Naive thymus-derived CD8-positive, alpha-beta T cell (primary cell): ENCODE measurements at regions not wholly inside any gene's neighbourhood (a gene's known extent, or its start where the extent isn't known, plus 50 kb on each side); places are given as distances from the start of the nearest gene placed in this dataset.

Experiments
- ATAC-seq, 2 donors: fragments of 150-1000 bp; cut with Tn5 transposase in 1 of 2; sonication (Bioruptor Pico), chemical (Tn5 transposase) in 1 of 2; 1 replicate in 1 of 2; 2 replicates in 1 of 2; pipeline ENCODE4 v1.10.0; 2021; ENCODE audit warnings: mild to moderate bottlenecking in 2 of 2, moderate library complexity in 2 of 2
- POLR2A ChIA-PET: fragments of 350-600 bp; sonication (Branson Sonifier 250); formaldehyde crosslinking; loops from one replicate; lab custom pipeline; 2021; ENCODE audit warnings: antibody characterized with exemption; lab: Charles Lee
- DNase-seq, 10 donors: peaks; one replicate each; pipeline versions ENCODE4 v3.0.0 to v3.0.0-alpha.2; 2020 to 2022
- H3K27ac Mint-ChIP-seq, 10 donors: one replicate each; pipeline ENCODE4 v1.8.0; 2020 to 2022; ENCODE audit warnings: mild to moderate bottlenecking in 10 of 10, mixed read lengths in 10 of 10, moderate library complexity in 4 of 10, inconsistent platforms in 1 of 10
- H3K27me3 Mint-ChIP-seq, 5 donors: one replicate each; pipeline ENCODE4 v1.8.0; 2021 to 2022; ENCODE audit warnings: mixed read lengths in 5 of 5
- H3K36me3 Mint-ChIP-seq, 3 donors: one replicate each; pipeline ENCODE4 v1.8.0; 2020 to 2022; ENCODE audit warnings: mixed read lengths in 3 of 3, mild to moderate bottlenecking in 2 of 3, inconsistent platforms in 1 of 3
- H3K4me1 Mint-ChIP-seq, 4 donors: one replicate each; pipeline ENCODE4 v1.8.0; 2021 to 2022; ENCODE audit warnings: mixed read lengths in 4 of 4
- H3K4me3 Mint-ChIP-seq, 10 donors: one replicate each; pipeline ENCODE4 v1.8.0; 2020 to 2022; ENCODE audit warnings: mild to moderate bottlenecking in 10 of 10, mixed read lengths in 10 of 10, moderate library complexity in 6 of 10, inconsistent platforms in 1 of 10
- H3K9me3 Mint-ChIP-seq, 9 donors: one replicate each; pipeline ENCODE4 v1.8.0; 2020 to 2022; ENCODE audit warnings: mixed read lengths in 9 of 9, mild to moderate bottlenecking in 3 of 9, inconsistent platforms in 1 of 9, moderate library complexity in 1 of 9

- Mint-ChIP-seq H3K27ac (no peak overlapping the region), H3K4me1 (peaks cover 0 to 10% (median 0%) of the 10 kb centered on the region in 4 donors), H3K27me3 (no peaks in the 10 kb centered on the region), H3K4me3 (no peak overlapping the region), H3K36me3 (no peaks in the 10 kb centered on the region), H3K9me3 (peaks cover 0 to 25% (median 7%) of the 10 kb centered on the region in 9 donors)
- no peak for ATAC-seq
- POLR2A ChIA-PET, result no interaction called here
- no peak for DNase-seq
These were observed 136.8 kb downstream of the BASP1 start for GRCh38 chr5:17354265-17354664.

GRCh38 chr5:17355586-17356346 is 138.3 kb downstream of the BASP1 start:
- H3K4me1 Mint-ChIP-seq, result peaks cover 0 to 10% (median 0%) of the 10 kb centered on the region in 4 donors
- no peak for ATAC-seq
- H3K4me3 Mint-ChIP-seq, result no peak overlapping the region
- no peaks in the 10 kb centered on the region for H3K36me3 Mint-ChIP-seq
- no peaks in the 10 kb centered on the region for H3K27me3 Mint-ChIP-seq
- DNase-seq, result no peak
- no peak overlapping the region for H3K27ac Mint-ChIP-seq
- POLR2A ChIA-PET, result no interaction called here
- peaks cover 0 to 25% (median 7%) of the 10 kb centered on the region in 9 donors for H3K9me3 Mint-ChIP-seq

- ATAC-seq, result no peak
- no peak for DNase-seq
These were observed 139.1 kb downstream of the BASP1 start for GRCh38 chr5:17356551-17356950.

GRCh38 chr5:17357504-17357903 is 140.1 kb downstream of the BASP1 start:
- H3K36me3 Mint-ChIP-seq, result no peaks in the 10 kb centered on the region
- DNase-seq (no peak), ATAC-seq (no peak)
- POLR2A ChIA-PET, result no interaction called here
- peaks cover 0 to 28% (median 6%) of the 10 kb centered on the region in 9 donors for H3K9me3 Mint-ChIP-seq
- no peak overlapping the region for H3K27ac Mint-ChIP-seq
- H3K27me3 Mint-ChIP-seq, result no peaks in the 10 kb centered on the region
- no peak overlapping the region for H3K4me3 Mint-ChIP-seq
- peaks cover 0 to 10% (median 0%) of the 10 kb centered on the region in 4 donors for H3K4me1 Mint-ChIP-seq

More at GRCh38 chr5:17356551-17356950, 139.1 kb downstream of the BASP1 start:
- POLR2A ChIA-PET, result no interaction called here
- H3K4me3 Mint-ChIP-seq, result no peak overlapping the region
- no peaks in the 10 kb centered on the region for H3K27me3 Mint-ChIP-seq
- no peak overlapping the region for H3K27ac Mint-ChIP-seq
- peaks cover 0 to 27% (median 8%) of the 10 kb centered on the region in 9 donors for H3K9me3 Mint-ChIP-seq
- H3K4me1 Mint-ChIP-seq, result peaks cover 0 to 10% (median 0%) of the 10 kb centered on the region in 4 donors
- no peaks in the 10 kb centered on the region for H3K36me3 Mint-ChIP-seq

GRCh38 chr5:17358031-17358430 is 140.0 kb upstream of the TAF11L2 start:
- POLR2A ChIA-PET, result no interaction called here
- DNase-seq (no peak), ATAC-seq (no peak)
- Mint-ChIP-seq H3K4me3 (no peak overlapping the region), H3K9me3 (peaks cover 0 to 28% (median 7%) of the 10 kb centered on the region in 9 donors), H3K36me3 (no peaks in the 10 kb centered on the region), H3K4me1 (peaks cover 0 to 10% (median 0%) of the 10 kb centered on the region in 4 donors), H3K27me3 (no peaks in the 10 kb centered on the region), H3K27ac (no peak overlapping the region)

GRCh38 chr5:17359451-17360011 is 138.5 kb upstream of the TAF11L2 start:
- no peak for ATAC-seq
- no peak for DNase-seq
- Mint-ChIP-seq H3K4me1 (peaks cover 0 to 10% (median 0%) of the 10 kb centered on the region in 4 donors), H3K4me3 (no peak overlapping the region), H3K27ac (no peak overlapping the region), H3K9me3 (peaks cover 0 to 24% (median 7%) of the 10 kb centered on the region in 9 donors), H3K27me3 (no peaks in the 10 kb centered on the region), H3K36me3 (no peaks in the 10 kb centered on the region)
- POLR2A ChIA-PET, result no interaction called here

- no peak for ATAC-seq
- H3K4me3 Mint-ChIP-seq, result no peak overlapping the region
- no peak for DNase-seq
- no peaks in the 10 kb centered on the region for H3K36me3 Mint-ChIP-seq
- H3K27me3 Mint-ChIP-seq, result no peaks in the 10 kb centered on the region
- peaks cover 0 to 21% (median 6%) of the 10 kb centered on the region in 9 donors for H3K9me3 Mint-ChIP-seq
- H3K4me1 Mint-ChIP-seq, result peaks cover 0 to 5% (median 0%) of the 10 kb centered on the region in 4 donors
- H3K27ac Mint-ChIP-seq, result no peak overlapping the region
- POLR2A ChIA-PET, result no interaction called here
These were observed 137.2 kb upstream of the TAF11L2 start for GRCh38 chr5:17360879-17361278.

- peaks cover 0 to 2% (median 0%) of the 10 kb centered on the region in 4 donors for H3K4me1 Mint-ChIP-seq
- no peak overlapping the region for H3K27ac Mint-ChIP-seq
- H3K27me3 Mint-ChIP-seq, result no peaks in the 10 kb centered on the region
- peaks cover 0 to 19% (median 4%) of the 10 kb centered on the region in 9 donors for H3K9me3 Mint-ChIP-seq
- H3K36me3 Mint-ChIP-seq, result no peaks in the 10 kb centered on the region
- no peak for DNase-seq
- ATAC-seq, result no peak
- H3K4me3 Mint-ChIP-seq, result no peak overlapping the region
- POLR2A ChIA-PET, result no interaction called here
These were observed 136.7 kb upstream of the TAF11L2 start for GRCh38 chr5:17361331-17361730.

- no peaks in the 10 kb centered on the region for H3K27me3 Mint-ChIP-seq
- no peak overlapping the region for H3K4me3 Mint-ChIP-seq
- peaks cover 0 to 8% (median 1%) of the 10 kb centered on the region in 9 donors for H3K9me3 Mint-ChIP-seq
- no peak overlapping the region for H3K27ac Mint-ChIP-seq
- no peak for ATAC-seq
- POLR2A ChIA-PET, result no interaction called here
- no peaks in the 10 kb centered on the region for H3K36me3 Mint-ChIP-seq
- no peak for DNase-seq
- H3K4me1 Mint-ChIP-seq, result no peaks in the 10 kb centered on the region
These were observed 132.8 kb upstream of the TAF11L2 start for GRCh38 chr5:17364987-17365810.

- Mint-ChIP-seq H3K4me3 (no peak overlapping the region), H3K9me3 (peaks cover 0 to 11% (median 4%) of the 10 kb centered on the region in 9 donors), H3K27me3 (no peaks in the 10 kb centered on the region), H3K36me3 (no peaks in the 10 kb centered on the region), H3K27ac (no peak overlapping the region), H3K4me1 (no peaks in the 10 kb centered on the region)
- ATAC-seq, result no peak
- POLR2A ChIA-PET, result no interaction called here
- DNase-seq, result no peak
These were observed 132.3 kb upstream of the TAF11L2 start for GRCh38 chr5:17365811-17366138.

GRCh38 chr5:17367256-17367840 is 130.7 kb upstream of the TAF11L2 start:
- no peak for DNase-seq
- H3K27me3 Mint-ChIP-seq, result no peaks in the 10 kb centered on the region
- H3K4me1 Mint-ChIP-seq, result no peaks in the 10 kb centered on the region
- no peak overlapping the region for H3K27ac Mint-ChIP-seq
- POLR2A ChIA-PET, result no interaction called here
- ATAC-seq, result no peak
- H3K36me3 Mint-ChIP-seq, result no peaks in the 10 kb centered on the region
- no peak overlapping the region for H3K4me3 Mint-ChIP-seq
- H3K9me3 Mint-ChIP-seq, result peaks cover 0 to 8% (median 4%) of the 10 kb centered on the region in 9 donors

GRCh38 chr5:17370651-17371050 is 127.4 kb upstream of the TAF11L2 start:
- no peaks in the 10 kb centered on the region for H3K4me1 Mint-ChIP-seq
- no peaks in the 10 kb centered on the region for H3K36me3 Mint-ChIP-seq
- POLR2A ChIA-PET, result no interaction called here
- no peaks in the 10 kb centered on the region for H3K27me3 Mint-ChIP-seq
- DNase-seq (no peak), ATAC-seq (no peak)
- peaks cover 0 to 10% (median 8%) of the 10 kb centered on the region in 9 donors for H3K9me3 Mint-ChIP-seq
- H3K4me3 Mint-ChIP-seq, result no peak overlapping the region
- no peak overlapping the region for H3K27ac Mint-ChIP-seq

GRCh38 chr5:17373406-17373805 is 124.6 kb upstream of the TAF11L2 start:
- no peak for ATAC-seq
- POLR2A ChIA-PET, result no interaction called here
- H3K36me3 Mint-ChIP-seq, result no peaks in the 10 kb centered on the region
- no peak overlapping the region for H3K27ac Mint-ChIP-seq
- peaks cover 0 to 16% (median 8%) of the 10 kb centered on the region in 9 donors for H3K9me3 Mint-ChIP-seq
- no peaks in the 10 kb centered on the region for H3K4me1 Mint-ChIP-seq
- H3K27me3 Mint-ChIP-seq, result no peaks in the 10 kb centered on the region
- H3K4me3 Mint-ChIP-seq, result no peak overlapping the region
- DNase-seq, result no peak
